Kidney epithelial cell (primary cell): ENCODE measurements at regions not wholly inside any gene's neighbourhood (a gene's known extent, or its start where the extent isn't known, plus 50 kb on each side); places are given as distances from the start of the nearest gene placed in this dataset.

ENCODE experiments used
- DNase-seq: peaks from one replicate; pipeline ENCODE4 v3.0.0-alpha.2; 2010; ENCODE audit warnings: low read depth
- H3K27me3 ChIP-seq: 2 replicates; pipeline ENCODE4 v1.6.0; 2011; ENCODE audit warnings: low read length; ENCODE audit not compliant: control insufficient read depth, insufficient read depth
- H3K36me3 ChIP-seq: 2 replicates; pipeline ENCODE4 v1.5.1; 2011; ENCODE audit warnings: low read length; ENCODE audit not compliant: control insufficient read depth, insufficient read depth
- H3K4me3 ChIP-seq: 2 replicates; pipeline ENCODE4 v1.5.1; 2011; ENCODE audit warnings: low read depth, mild to moderate bottlenecking, control low read depth, low read length
- TF ChIP-seq, protein P1 (sequence below): IDR thresholded peaks from 2 replicates; pipeline ENCODE4 v1.5.1; 2011; ENCODE audit warnings: mild to moderate bottlenecking, moderate library complexity, low read length, control low read depth, inconsistent platforms; ENCODE audit not compliant: insufficient read depth, poor library complexity, severe bottlenecking

DNA sequence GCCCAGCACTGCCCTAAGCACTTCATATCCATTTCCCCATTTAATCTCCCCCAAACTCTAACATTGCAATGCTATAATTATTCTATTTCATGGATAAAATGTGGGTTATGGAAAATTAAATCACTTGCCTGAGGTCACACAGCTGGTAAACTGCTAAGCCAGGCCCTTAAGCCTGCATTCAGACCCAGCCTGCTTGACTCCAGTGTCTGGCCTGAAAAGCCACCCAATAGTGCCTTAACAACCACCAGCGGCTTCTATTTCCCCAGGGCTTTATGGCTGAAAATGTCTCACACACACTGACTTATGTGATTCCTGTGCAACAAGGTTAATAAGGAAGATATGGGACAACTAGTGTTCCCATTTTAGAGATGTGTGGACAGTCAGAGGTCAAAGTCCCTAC lies 178.5 kb upstream of the SNX19 start:
- Histone ChIP-seq H3K36me3 (no peaks in the 10 kb centered on the region), H3K27me3 (no peaks in the 10 kb centered on the region), H3K4me3 (no peak overlapping the region)
- TF ChIP-seq, protein P1, sequence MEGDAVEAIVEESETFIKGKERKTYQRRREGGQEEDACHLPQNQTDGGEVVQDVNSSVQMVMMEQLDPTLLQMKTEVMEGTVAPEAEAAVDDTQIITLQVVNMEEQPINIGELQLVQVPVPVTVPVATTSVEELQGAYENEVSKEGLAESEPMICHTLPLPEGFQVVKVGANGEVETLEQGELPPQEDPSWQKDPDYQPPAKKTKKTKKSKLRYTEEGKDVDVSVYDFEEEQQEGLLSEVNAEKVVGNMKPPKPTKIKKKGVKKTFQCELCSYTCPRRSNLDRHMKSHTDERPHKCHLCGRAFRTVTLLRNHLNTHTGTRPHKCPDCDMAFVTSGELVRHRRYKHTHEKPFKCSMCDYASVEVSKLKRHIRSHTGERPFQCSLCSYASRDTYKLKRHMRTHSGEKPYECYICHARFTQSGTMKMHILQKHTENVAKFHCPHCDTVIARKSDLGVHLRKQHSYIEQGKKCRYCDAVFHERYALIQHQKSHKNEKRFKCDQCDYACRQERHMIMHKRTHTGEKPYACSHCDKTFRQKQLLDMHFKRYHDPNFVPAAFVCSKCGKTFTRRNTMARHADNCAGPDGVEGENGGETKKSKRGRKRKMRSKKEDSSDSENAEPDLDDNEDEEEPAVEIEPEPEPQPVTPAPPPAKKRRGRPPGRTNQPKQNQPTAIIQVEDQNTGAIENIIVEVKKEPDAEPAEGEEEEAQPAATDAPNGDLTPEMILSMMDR: no peak
- no peak for DNase-seq

DNA sequence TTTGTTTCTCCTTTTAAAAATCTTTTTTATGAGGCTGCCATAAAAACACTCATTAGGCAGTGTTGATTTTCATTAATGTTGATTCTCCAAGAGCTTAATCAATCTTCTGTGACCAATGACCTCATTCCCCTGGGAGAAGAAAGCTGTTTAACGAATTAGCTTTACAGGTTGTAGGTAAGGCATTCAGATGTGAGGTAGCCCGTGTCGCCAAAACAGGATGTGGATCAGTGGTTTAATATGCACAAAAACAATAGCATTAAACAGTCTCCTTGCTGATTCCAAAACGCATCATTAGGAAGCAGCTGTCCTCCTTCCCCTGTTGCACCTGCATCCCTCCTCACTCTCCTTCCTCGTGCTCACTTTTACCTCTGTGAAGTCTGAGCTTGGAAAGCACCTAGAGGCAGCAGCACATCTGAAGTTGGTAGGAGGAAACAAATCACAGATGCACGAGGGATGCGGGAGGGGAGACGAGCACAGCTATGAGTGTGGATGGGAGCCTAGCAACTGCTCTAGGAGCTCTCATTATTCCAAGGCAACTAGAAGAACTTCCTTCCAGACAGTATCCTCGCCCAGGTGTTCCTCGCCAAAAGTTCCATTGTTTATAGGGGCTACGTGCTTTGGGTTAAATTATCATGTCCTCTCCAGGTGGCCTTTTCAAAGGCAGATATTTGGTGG lies 179.4 kb upstream of the SNX19 start:
- H3K4me3 ChIP-seq: no peak overlapping the region
- DNase-seq: no peak
- no peaks in the 10 kb centered on the region for H3K36me3 ChIP-seq
- TF ChIP-seq, protein P1: no peak
- H3K27me3 ChIP-seq: no peaks in the 10 kb centered on the region

DNA sequence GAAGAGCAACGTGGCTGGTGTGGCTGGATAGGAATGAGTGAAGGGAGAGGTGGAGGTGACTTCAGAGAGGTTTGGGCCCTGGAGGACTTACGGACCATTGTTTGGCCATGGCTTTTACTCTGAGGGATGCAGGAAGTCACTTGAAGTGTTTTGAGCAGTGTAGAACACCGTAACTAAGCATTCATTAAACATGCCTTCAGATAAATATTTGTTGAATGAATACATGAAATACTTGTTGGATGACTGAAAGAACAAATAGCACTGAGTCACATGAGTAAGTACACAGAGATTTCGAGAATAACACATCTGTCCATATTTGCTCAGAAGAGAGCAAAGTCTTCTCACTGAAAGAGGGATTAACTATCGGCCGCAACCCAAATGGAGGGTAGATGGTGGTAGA lies 182.7 kb upstream of the SNX19 start:
- DNase-seq: no peak
- no peaks in the 10 kb centered on the region for H3K27me3 ChIP-seq
- no peaks in the 10 kb centered on the region for H3K36me3 ChIP-seq
- H3K4me3 ChIP-seq: no peak overlapping the region
- TF ChIP-seq, protein P1: no peak

DNA sequence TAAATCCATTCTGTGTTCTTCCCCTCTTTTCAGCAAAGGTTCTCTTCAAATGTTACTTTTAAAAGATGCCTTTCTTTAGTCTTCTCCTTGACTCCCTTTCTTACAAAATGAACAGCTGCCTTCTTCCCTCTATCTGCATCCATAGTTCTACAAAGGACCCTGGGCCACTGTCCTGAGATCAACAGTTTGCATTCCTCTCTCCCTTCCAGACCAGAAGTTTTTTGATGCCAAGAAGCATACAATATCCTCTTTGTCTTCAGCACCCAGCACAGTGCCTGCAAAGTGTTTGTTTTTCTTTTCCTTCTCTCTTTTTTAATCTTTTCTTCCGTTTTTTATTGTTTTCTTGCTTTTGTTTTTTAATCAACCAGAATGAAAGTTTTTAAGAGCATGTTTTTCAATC lies 183.5 kb upstream of the SNX19 start:
- no peaks in the 10 kb centered on the region for H3K36me3 ChIP-seq
- DNase-seq: no peak
- H3K27me3 ChIP-seq: no peaks in the 10 kb centered on the region
- no peak overlapping the region for H3K4me3 ChIP-seq
- TF ChIP-seq, protein P1: no peak

DNA sequence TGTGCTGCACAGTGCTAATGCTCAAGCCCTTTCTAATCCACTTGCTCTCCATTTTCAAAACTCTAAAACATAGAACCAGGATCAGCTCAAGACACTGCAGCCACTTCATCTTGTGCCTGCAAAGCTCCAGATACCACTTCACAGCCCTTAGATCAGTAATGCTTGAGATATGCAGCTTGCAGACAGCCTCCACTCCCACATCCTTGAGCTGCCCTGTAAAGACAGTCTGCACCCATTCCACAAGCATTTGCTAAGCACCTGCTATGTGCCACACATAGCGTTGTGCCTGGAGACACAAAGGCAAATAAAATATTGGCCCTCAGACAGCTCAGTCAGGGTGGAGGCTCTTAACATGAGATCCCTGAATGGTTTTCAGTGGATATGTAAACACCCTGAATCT lies 192.5 kb upstream of the SNX19 start:
- no peak for DNase-seq
- H3K4me3 ChIP-seq: no peak overlapping the region

DNA sequence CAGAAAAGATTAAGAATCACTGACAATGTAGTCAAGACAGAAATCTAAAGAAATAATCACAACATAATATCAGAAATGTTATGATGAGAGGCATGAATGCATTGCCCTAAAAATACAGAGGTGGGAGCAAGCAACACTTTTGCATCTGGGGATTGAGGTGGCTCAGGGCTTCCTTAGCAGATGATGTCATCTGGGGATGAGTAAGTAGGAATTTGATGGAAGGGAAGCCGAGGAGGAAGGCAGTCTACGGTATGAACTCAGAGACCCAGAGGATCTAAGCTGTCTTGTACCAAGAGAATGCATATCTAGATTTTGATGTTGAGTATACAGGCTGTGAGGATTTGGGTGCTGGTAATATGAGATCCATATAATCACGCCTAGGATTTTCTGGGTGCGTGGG lies 193.0 kb upstream of the SNX19 start:
- H3K4me3 ChIP-seq: no peak overlapping the region
- no peaks in the 10 kb centered on the region for H3K36me3 ChIP-seq
- no peaks in the 10 kb centered on the region for H3K27me3 ChIP-seq
- TF ChIP-seq, protein P1: no peak
- no peak for DNase-seq

More for the DNA sequence above, 192.5 kb upstream of the SNX19 start:
- TF ChIP-seq, protein P1: no peak
- H3K27me3 ChIP-seq: no peaks in the 10 kb centered on the region
- H3K36me3 ChIP-seq: no peaks in the 10 kb centered on the region
